AG04450 (cell line): ENCODE measurements at regions not wholly inside any gene's neighbourhood (a gene's known extent, or its start where the extent isn't known, plus 50 kb on each side); places are given as distances from the start of the nearest gene placed in this dataset.

Experiments
- CTCF ChIA-PET: fragments of 300-600, 350-600 bp; formaldehyde crosslinking; extraction: SDS; loops from one replicate; lab custom pipeline; 2022; ENCODE audit warnings: antibody characterized with exemption, inconsistent platforms; lab: Charles Lee
- POLR2A ChIA-PET: fragments of 350-600 bp; formaldehyde crosslinking; extraction: SDS; loops from one replicate; lab custom pipeline; 2021; ENCODE audit warnings: antibody characterized with exemption, inconsistent platforms; lab: Yijun Ruan, JAX
- DNase-seq: peaks from one replicate; pipeline ENCODE4 v3.0.0-alpha.2; 2011; ENCODE audit warnings: low read depth, low spot score
- H3K27ac ChIP-seq: one replicate; pipeline ENCODE4 v1.5.1; 2012; ENCODE audit warnings: low read depth, low read length, control low read depth
- H3K27me3 ChIP-seq: one replicate; pipeline ENCODE4 v1.6.0; 2012; ENCODE audit warnings: low read length; ENCODE audit not compliant: control insufficient read depth, insufficient read depth
- H3K4me3 ChIP-seq: 2 replicates; pipeline ENCODE4 v1.5.1; 2011; ENCODE audit warnings: mild to moderate bottlenecking, low read depth, low read length, control low read depth
- H3K9me3 ChIP-seq: 2 replicates; pipeline ENCODE4 v1.5.1; 2012; ENCODE audit warnings: low read length; ENCODE audit not compliant: control insufficient read depth, insufficient read depth
- TF ChIP-seq, protein P1 (sequence below): IDR thresholded peaks from 2 replicates; pipeline ENCODE4 v1.5.1; 2011; ENCODE audit warnings: low read depth, low read length, control low read depth, inconsistent platforms

DNA sequence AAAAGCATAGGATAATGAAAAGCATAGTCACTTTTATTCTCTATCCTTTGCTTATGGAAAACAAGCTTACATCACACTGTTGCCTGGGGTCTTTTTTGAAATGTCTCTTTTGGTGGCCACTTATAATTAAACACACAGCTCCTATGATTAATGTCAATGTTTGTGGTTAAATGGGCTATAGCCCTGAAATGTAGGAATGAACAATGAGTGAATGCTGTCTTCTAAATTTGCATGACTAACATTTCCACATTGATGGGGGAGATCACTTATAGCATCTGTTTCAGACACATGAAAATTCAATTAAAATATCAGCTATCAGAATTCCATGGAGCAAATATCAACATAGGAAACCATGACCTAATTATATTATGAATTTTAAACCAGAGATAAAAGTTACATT lies 171.4 kb upstream of the FAT3 start:
- no peaks in the 10 kb centered on the region for H3K9me3 ChIP-seq
- POLR2A ChIA-PET = no interaction called here
- no peak overlapping the region for H3K4me3 ChIP-seq
- TF ChIP-seq, protein P1, sequence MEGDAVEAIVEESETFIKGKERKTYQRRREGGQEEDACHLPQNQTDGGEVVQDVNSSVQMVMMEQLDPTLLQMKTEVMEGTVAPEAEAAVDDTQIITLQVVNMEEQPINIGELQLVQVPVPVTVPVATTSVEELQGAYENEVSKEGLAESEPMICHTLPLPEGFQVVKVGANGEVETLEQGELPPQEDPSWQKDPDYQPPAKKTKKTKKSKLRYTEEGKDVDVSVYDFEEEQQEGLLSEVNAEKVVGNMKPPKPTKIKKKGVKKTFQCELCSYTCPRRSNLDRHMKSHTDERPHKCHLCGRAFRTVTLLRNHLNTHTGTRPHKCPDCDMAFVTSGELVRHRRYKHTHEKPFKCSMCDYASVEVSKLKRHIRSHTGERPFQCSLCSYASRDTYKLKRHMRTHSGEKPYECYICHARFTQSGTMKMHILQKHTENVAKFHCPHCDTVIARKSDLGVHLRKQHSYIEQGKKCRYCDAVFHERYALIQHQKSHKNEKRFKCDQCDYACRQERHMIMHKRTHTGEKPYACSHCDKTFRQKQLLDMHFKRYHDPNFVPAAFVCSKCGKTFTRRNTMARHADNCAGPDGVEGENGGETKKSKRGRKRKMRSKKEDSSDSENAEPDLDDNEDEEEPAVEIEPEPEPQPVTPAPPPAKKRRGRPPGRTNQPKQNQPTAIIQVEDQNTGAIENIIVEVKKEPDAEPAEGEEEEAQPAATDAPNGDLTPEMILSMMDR = no peak
- no peak overlapping the region for H3K27ac ChIP-seq
- no peaks in the 10 kb centered on the region for H3K27me3 ChIP-seq
- CTCF ChIA-PET = no interaction called here
- DNase-seq = no peak

DNA sequence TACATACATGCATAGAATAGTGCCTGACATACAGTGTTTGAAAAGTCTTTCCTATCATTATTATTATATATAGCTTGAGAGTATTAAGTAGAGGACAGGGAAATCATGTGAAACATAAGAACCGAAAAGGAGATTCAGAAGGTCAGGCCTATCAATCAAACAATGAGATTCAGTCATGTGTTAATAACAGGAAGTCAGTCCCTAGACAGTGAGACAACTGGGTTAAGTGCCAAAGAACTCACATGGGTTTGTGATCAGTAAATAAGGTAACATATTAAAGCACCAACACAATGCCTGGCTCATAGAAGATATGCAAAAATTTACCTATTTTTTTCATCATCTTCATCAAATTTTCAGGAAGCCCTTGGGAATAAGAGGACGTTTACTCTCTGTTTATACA lies 174.3 kb upstream of the FAT3 start:
- no peaks in the 10 kb centered on the region for H3K27me3 ChIP-seq
- ChIA-PET CTCF (no interaction called here), POLR2A (no interaction called here)
- TF ChIP-seq, protein P1 = no peak
- H3K4me3 ChIP-seq = no peak overlapping the region
- H3K9me3 ChIP-seq = no peaks in the 10 kb centered on the region
- no peak for DNase-seq
- no peak overlapping the region for H3K27ac ChIP-seq

DNA sequence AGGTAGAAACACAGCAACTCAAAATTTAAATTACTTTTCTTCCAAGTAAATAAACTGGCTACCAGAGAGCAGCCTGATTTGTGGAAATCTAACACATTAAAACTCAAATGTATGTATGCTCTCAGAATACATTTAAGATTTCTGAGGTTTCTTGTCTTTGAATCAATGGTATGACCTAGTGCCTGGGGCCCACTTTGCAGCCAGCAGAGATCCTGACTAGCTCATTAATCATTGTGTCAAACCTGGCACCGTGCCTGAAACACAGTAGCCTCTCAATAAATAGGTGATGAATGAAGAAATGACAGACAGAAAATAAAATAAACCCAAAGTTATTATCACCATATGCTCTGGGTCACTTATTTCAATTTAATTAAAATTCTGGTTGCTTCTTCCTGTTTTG lies 176.2 kb upstream of the FAT3 start:
- TF ChIP-seq, protein P1 = no peak
- CTCF ChIA-PET = no interaction called here

DNA sequence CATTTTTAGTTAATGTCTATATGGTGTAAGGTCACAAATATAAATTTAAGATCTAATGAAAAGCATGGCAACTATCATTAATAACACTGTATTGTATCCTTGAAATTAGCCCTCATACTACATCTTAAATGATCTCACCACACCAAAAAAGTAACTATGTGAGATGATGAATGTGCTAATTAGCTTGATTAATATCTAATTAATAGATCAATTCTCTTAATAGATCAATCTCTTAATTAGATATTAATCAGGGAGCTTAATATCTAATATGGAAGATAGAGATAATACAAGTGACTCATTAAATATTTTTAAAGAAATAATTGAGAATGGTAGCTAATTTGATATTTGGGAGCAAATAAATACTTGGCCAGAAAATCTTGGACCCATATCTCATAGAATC lies 178.5 kb upstream of the FAT3 start:
- H3K27me3 ChIP-seq = no peaks in the 10 kb centered on the region
- no peak overlapping the region for H3K4me3 ChIP-seq
- no peak overlapping the region for H3K27ac ChIP-seq
- TF ChIP-seq, protein P1 = no peak
- ChIA-PET POLR2A (no interaction called here), CTCF (no interaction called here)
- no peak for DNase-seq
- no peaks in the 10 kb centered on the region for H3K9me3 ChIP-seq

More for the DNA sequence above, 176.2 kb upstream of the FAT3 start:
- H3K4me3 ChIP-seq = no peak overlapping the region
- no peak overlapping the region for H3K27ac ChIP-seq
- POLR2A ChIA-PET = no interaction called here
- no peaks in the 10 kb centered on the region for H3K9me3 ChIP-seq
- DNase-seq = no peak
- H3K27me3 ChIP-seq = no peaks in the 10 kb centered on the region

DNA sequence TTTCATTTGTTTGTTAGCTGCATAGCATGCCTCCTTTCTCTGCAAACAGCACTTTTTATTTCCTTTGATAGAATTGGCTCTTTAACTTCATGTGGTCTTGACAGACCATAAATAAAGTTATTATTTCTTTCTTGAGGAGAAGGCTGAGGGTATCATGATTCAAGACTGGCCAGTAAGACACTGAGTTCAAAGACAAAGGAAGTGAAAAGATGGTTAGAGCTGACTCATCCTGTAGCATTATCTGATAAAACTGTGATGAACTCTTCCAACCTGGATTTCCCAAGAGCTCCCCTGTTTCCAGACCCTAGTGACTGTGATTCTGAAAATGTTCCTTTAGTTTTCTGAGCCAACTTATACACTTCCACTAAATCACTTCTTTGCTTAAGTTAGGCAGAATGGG lies 179.3 kb upstream of the FAT3 start:
- TF ChIP-seq, protein P1 = no peak
- ChIA-PET POLR2A (no interaction called here), CTCF (no interaction called here)
- no peak for DNase-seq
- Histone ChIP-seq H3K4me3 (no peak overlapping the region), H3K27me3 (no peaks in the 10 kb centered on the region), H3K9me3 (no peaks in the 10 kb centered on the region), H3K27ac (no peak overlapping the region)
